ENCODE measurements at regions not wholly inside any gene's neighbourhood (a gene's known extent, or its start where the extent isn't known, plus 50 kb on each side); places are given as distances from the start of the nearest gene placed in this dataset.

DNA sequence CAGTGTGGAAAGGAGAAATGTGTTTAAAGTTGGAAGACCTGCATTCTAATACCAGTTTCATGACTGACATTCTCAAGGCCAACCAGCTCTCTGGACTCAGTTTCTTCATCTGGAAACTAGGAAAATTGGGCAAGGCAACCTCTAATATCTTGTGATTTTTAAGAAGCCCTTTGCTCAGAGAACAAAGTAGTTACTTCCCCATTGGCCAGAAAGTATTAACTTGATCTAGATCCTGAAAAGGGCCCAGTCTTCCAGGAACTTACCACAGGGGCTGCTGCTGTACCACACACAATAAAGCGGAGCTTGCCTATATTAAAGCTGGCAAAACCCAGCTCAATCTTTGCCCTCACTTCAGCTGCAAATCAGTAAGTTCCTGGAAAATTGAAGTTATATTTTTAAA lies 155.6 kb upstream of the ADO start:
- H3K36me3 ChIP-seq = no peaks in the 10 kb centered on the region
- H3K9ac ChIP-seq = no peak overlapping the region
- Mint-ChIP-seq H3K27me3 (ENCODE audit: insufficient read depth, low read depth) (no peaks in the 10 kb centered on the region), H3K36me3 (no peaks in the 10 kb centered on the region), H3K27ac (no peak overlapping the region), H3K9me3 (no peaks in the 10 kb centered on the region), H3K4me3 (no peak overlapping the region), H3K4me1 (no peaks in the 10 kb centered on the region)
- no peaks in the 10 kb centered on the region for H3K79me2 ChIP-seq (ENCODE audit: low read depth)
- H3K27ac ChIP-seq = no peak overlapping the region
- no peak for DNase-seq (ENCODE audit: low spot score)
- no peak overlapping the region for H3K4me3 ChIP-seq
- H3F3A ChIP-seq (ENCODE audit: low read depth) = no peaks in the 10 kb centered on the region
- no peak overlapping the region for H2AFZ ChIP-seq (replicated peaks)
- no peaks in the 10 kb centered on the region for H3K27me3 ChIP-seq
- H3K9me3 ChIP-seq (ENCODE audit: low read depth) = no peaks in the 10 kb centered on the region
- no peak overlapping the region for H3K4me2 ChIP-seq
- no peaks in the 10 kb centered on the region for H4K20me1 ChIP-seq (ENCODE audit: low read depth)
- TF ChIP-seq EZH2phosphoT487 (IDR thresholded peaks at IDR 0.05) (no peak), EZH2 (IDR thresholded peaks at IDR 0.05) (no peak)
- TF ChIP-seq, protein P1, sequence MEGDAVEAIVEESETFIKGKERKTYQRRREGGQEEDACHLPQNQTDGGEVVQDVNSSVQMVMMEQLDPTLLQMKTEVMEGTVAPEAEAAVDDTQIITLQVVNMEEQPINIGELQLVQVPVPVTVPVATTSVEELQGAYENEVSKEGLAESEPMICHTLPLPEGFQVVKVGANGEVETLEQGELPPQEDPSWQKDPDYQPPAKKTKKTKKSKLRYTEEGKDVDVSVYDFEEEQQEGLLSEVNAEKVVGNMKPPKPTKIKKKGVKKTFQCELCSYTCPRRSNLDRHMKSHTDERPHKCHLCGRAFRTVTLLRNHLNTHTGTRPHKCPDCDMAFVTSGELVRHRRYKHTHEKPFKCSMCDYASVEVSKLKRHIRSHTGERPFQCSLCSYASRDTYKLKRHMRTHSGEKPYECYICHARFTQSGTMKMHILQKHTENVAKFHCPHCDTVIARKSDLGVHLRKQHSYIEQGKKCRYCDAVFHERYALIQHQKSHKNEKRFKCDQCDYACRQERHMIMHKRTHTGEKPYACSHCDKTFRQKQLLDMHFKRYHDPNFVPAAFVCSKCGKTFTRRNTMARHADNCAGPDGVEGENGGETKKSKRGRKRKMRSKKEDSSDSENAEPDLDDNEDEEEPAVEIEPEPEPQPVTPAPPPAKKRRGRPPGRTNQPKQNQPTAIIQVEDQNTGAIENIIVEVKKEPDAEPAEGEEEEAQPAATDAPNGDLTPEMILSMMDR (IDR thresholded peaks at IDR 0.05) = no peak
- no peaks in the 10 kb centered on the region for H3K4me1 ChIP-seq

DNA sequence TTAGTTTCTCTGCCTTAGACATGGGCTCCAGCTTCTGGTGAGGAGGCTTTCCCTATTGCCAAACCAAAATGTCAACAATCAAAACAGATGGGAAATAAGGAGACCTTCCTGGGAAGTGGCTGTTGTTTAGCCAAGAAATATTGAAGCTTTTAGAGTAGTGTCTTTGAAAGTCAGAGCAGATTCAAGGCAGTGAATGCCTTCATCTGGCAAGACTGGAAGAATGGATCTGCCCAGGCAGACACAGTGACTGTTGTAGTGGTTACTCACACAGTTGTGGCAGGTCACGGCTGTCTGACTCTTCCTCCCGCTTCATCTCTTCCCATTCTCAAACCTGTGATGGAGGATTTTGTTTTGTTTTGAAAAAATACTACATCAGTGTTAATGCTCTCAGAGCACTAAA lies 154.1 kb upstream of the ADO start:
- Mint-ChIP-seq H3K27me3 (ENCODE audit: insufficient read depth, low read depth) (no peaks in the 10 kb centered on the region), H3K36me3 (no peaks in the 10 kb centered on the region), H3K4me1 (no peaks in the 10 kb centered on the region), H3K4me3 (no peak overlapping the region), H3K9me3 (no peaks in the 10 kb centered on the region), H3K27ac (no peak overlapping the region)
- Histone ChIP-seq H3K4me2 (no peak overlapping the region), H3K36me3 (no peaks in the 10 kb centered on the region), H3F3A (ENCODE audit: low read depth) (no peaks in the 10 kb centered on the region), H3K4me3 (no peak overlapping the region), H3K27me3 (no peaks in the 10 kb centered on the region), H4K20me1 (ENCODE audit: low read depth) (no peaks in the 10 kb centered on the region), H3K4me1 (no peaks in the 10 kb centered on the region), H3K9me3 (ENCODE audit: low read depth) (no peaks in the 10 kb centered on the region), H2AFZ (replicated peaks) (no peak overlapping the region), H3K9ac (no peak overlapping the region), H3K79me2 (ENCODE audit: low read depth) (no peaks in the 10 kb centered on the region), H3K27ac (no peak overlapping the region)
- TF ChIP-seq, protein P1 (IDR thresholded peaks at IDR 0.05) = no peak
- TF ChIP-seq EZH2phosphoT487 (IDR thresholded peaks at IDR 0.05) (no peak), EZH2 (IDR thresholded peaks at IDR 0.05) (no peak)
- no peak for DNase-seq (ENCODE audit: low spot score)

DNA sequence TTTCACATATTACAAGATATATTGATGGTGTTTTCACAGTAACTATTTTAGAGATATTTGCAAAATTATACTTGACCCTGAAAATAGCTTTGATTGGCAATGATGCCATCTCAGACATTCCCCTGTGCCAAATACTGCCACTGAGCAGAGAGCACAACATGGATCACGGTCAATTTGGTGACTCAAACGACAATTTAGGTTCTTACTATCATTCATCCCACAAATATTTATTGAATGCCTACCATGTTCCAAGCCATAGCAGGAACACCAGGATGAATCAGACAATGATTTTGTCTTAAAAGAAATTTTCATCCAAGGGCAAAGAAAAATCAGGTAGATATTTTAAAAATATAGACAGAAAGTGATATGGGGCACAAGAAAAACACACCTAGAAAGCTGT lies 153.2 kb upstream of the ADO start:
- DNase-seq (ENCODE audit: low spot score) = no peak
- TF ChIP-seq EZH2 (IDR thresholded peaks at IDR 0.05) (no peak), EZH2phosphoT487 (IDR thresholded peaks at IDR 0.05) (no peak)
- TF ChIP-seq, protein P1 (IDR thresholded peaks at IDR 0.05) = no peak
- H3K27ac Mint-ChIP-seq = no peak overlapping the region
- no peak overlapping the region for H3K27ac ChIP-seq
- no peaks in the 10 kb centered on the region for H3K9me3 Mint-ChIP-seq
- H3K4me1 ChIP-seq = no peaks in the 10 kb centered on the region
- no peaks in the 10 kb centered on the region for H4K20me1 ChIP-seq (ENCODE audit: low read depth)
- no peak overlapping the region for H3K4me2 ChIP-seq
- H3K36me3 Mint-ChIP-seq = no peaks in the 10 kb centered on the region
- H3K79me2 ChIP-seq (ENCODE audit: low read depth) = no peaks in the 10 kb centered on the region
- no peaks in the 10 kb centered on the region for H3K36me3 ChIP-seq
- no peaks in the 10 kb centered on the region for H3K27me3 Mint-ChIP-seq (ENCODE audit: insufficient read depth, low read depth)
- H3F3A ChIP-seq (ENCODE audit: low read depth) = no peaks in the 10 kb centered on the region
- no peaks in the 10 kb centered on the region for H3K9me3 ChIP-seq (ENCODE audit: low read depth)
- H3K4me3 ChIP-seq = no peak overlapping the region
- H2AFZ ChIP-seq (replicated peaks) = no peak overlapping the region
- H3K9ac ChIP-seq = no peak overlapping the region
- no peaks in the 10 kb centered on the region for H3K4me1 Mint-ChIP-seq
- H3K4me3 Mint-ChIP-seq = no peak overlapping the region
- no peaks in the 10 kb centered on the region for H3K27me3 ChIP-seq

DNA sequence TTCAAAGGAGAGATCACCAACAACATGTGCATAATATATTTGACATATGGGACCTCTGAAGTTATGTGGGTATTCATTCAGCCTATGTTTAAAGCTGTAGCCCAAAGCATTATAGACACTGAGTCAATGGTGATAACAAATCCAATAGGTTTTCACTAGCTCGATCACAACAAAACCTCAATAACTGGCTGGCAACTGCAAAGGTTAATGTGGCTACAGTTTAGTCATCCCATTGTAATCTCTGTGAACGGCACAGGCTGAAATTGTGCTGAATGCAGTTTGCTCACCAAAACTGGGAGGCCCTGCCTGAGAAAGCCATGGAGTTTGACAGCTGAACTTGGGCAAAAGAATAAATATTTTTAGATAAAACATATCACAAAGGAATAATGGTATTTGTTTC lies 152.4 kb upstream of the ADO start:
- H2AFZ ChIP-seq (replicated peaks) = no peak overlapping the region
- Mint-ChIP-seq H3K4me1 (no peaks in the 10 kb centered on the region), H3K9me3 (no peaks in the 10 kb centered on the region), H3K27ac (no peak overlapping the region), H3K27me3 (ENCODE audit: insufficient read depth, low read depth) (no peaks in the 10 kb centered on the region), H3K36me3 (no peaks in the 10 kb centered on the region), H3K4me3 (no peak overlapping the region)
- no peaks in the 10 kb centered on the region for H4K20me1 ChIP-seq (ENCODE audit: low read depth)
- DNase-seq (ENCODE audit: low spot score) = no peak
- H3K4me1 ChIP-seq = no peaks in the 10 kb centered on the region
- H3K27ac ChIP-seq = no peak overlapping the region
- H3K36me3 ChIP-seq = no peaks in the 10 kb centered on the region
- TF ChIP-seq, protein P1 (IDR thresholded peaks at IDR 0.05) = no peak
- TF ChIP-seq EZH2phosphoT487 (IDR thresholded peaks at IDR 0.05) (no peak), EZH2 (IDR thresholded peaks at IDR 0.05) (no peak)
- H3F3A ChIP-seq (ENCODE audit: low read depth) = no peaks in the 10 kb centered on the region
- H3K9ac ChIP-seq = no peak overlapping the region
- H3K4me2 ChIP-seq = no peak overlapping the region
- H3K4me3 ChIP-seq = no peak overlapping the region
- H3K79me2 ChIP-seq (ENCODE audit: low read depth) = no peaks in the 10 kb centered on the region
- H3K9me3 ChIP-seq (ENCODE audit: low read depth) = no peaks in the 10 kb centered on the region
- no peaks in the 10 kb centered on the region for H3K27me3 ChIP-seq

Measured in neural progenitor cell (in vitro differentiated cells).